Neural progenitor cell (in vitro differentiated cells): ENCODE measurements at regions not wholly inside any gene's neighbourhood (a gene's known extent, or its start where the extent isn't known, plus 50 kb on each side); places are given as distances from the start of the nearest gene placed in this dataset.

Source experiments
- DNase-seq: peaks from one replicate; pipeline ENCODE4 v3.0.0-alpha.2; 2016; ENCODE audit warnings: low spot score
- H2AFZ ChIP-seq: fragments of 200-600 bp; sonication (generic); replicated peaks from 2 replicates; pipeline ENCODE4 v1.6.1; 2016; ENCODE audit warnings: antibody characterized with exemption
- H3F3A ChIP-seq: fragments of 200-600 bp; sonication (generic); 2 replicates; pipeline ENCODE4 v1.6.1; 2016; ENCODE audit warnings: antibody characterized with exemption, low read depth
- H3K27ac ChIP-seq: fragments of 200-600 bp; sonication (generic); 2 replicates; pipeline ENCODE4 v1.5.1; 2016; ENCODE audit warnings: mild to moderate bottlenecking
- H3K27me3 ChIP-seq: fragments of 200-600 bp; sonication (generic); 2 replicates; pipeline ENCODE4 v1.6.1; 2016; ENCODE audit warnings: mild to moderate bottlenecking, moderate library complexity
- H3K36me3 ChIP-seq: fragments of 200-600 bp; sonication (generic); 2 replicates; pipeline ENCODE4 v1.5.1; 2016
- H3K4me1 ChIP-seq: fragments of 200-600 bp; sonication (generic); 2 replicates; pipeline ENCODE4 v1.6.1; 2016; ENCODE audit warnings: mixed run types
- H3K4me2 ChIP-seq: fragments of 200-600 bp; sonication (generic); 2 replicates; pipeline ENCODE4 v1.6.1; 2016
- H3K4me3 ChIP-seq: fragments of 200-600 bp; sonication (generic); 2 replicates; pipeline ENCODE4 v1.5.1; 2016
- H3K79me2 ChIP-seq: fragments of 200-600 bp; sonication (generic); 2 replicates; pipeline ENCODE4 v1.6.1; 2016; ENCODE audit warnings: low read depth
- H3K9ac ChIP-seq: fragments of 200-600 bp; sonication (generic); 2 replicates; pipeline ENCODE4 v1.6.1; 2016
- H3K9me3 ChIP-seq: fragments of 200-600 bp; sonication (generic); 2 replicates; pipeline ENCODE4 v1.5.1; 2016; ENCODE audit warnings: low read depth
- H4K20me1 ChIP-seq: fragments of 200-600 bp; sonication (generic); 2 replicates; pipeline ENCODE4 v1.6.1; 2016; ENCODE audit warnings: low read depth
- H3K27ac Mint-ChIP-seq: 3 replicates; pipeline ENCODE4 v1.8.0; 2021; ENCODE audit warnings: mixed read lengths
- H3K27me3 Mint-ChIP-seq: 2 replicates; pipeline ENCODE4 v1.8.0; 2022; ENCODE audit warnings: low read depth, mild to moderate bottlenecking, inconsistent platforms, moderate library complexity, mixed read lengths; ENCODE audit not compliant: insufficient read depth
- H3K36me3 Mint-ChIP-seq: 3 replicates; pipeline ENCODE4 v1.8.0; 2021; ENCODE audit warnings: mixed read lengths
- H3K4me1 Mint-ChIP-seq: 3 replicates; pipeline ENCODE4 v1.8.0; 2021; ENCODE audit warnings: mixed read lengths
- H3K4me3 Mint-ChIP-seq: 3 replicates; pipeline ENCODE4 v1.8.0; 2021; ENCODE audit warnings: mild to moderate bottlenecking, moderate library complexity, mixed read lengths
- H3K9me3 Mint-ChIP-seq: 3 replicates; pipeline ENCODE4 v1.8.0; 2020; ENCODE audit warnings: mixed read lengths
- CTCF ChIP-seq: fragments of 200-600 bp; sonication (generic); IDR thresholded peaks from 2 replicates; pipeline ENCODE4 v1.5.1; 2017; ENCODE audit warnings: antibody characterized with exemption, mild to moderate bottlenecking
- EZH2 ChIP-seq: fragments of 200-600 bp; sonication (generic); IDR thresholded peaks from 2 replicates; pipeline ENCODE4 v1.6.1; 2017; ENCODE audit warnings: antibody characterized with exemption, mild to moderate bottlenecking, moderate library complexity
- EZH2phosphoT487 ChIP-seq: fragments of 200-600 bp; sonication (generic); IDR thresholded peaks from 2 replicates; pipeline ENCODE4 v1.6.1; 2017; ENCODE audit warnings: antibody characterized with exemption

- H4K20me1 ChIP-seq = no peaks in the 10 kb centered on the region
- Mint-ChIP-seq H3K9me3 (peaks cover 2% of the 10 kb centered on the region), H3K27me3 (no peaks in the 10 kb centered on the region), H3K4me3 (no peak overlapping the region), H3K4me1 (no peaks in the 10 kb centered on the region), H3K27ac (no peak overlapping the region), H3K36me3 (no peaks in the 10 kb centered on the region)
- no peaks in the 10 kb centered on the region for H3K9me3 ChIP-seq
- no peak overlapping the region for H3K4me2 ChIP-seq
- no peak for DNase-seq
- H3K79me2 ChIP-seq = no peaks in the 10 kb centered on the region
- TF ChIP-seq EZH2 = no peak
- no peak for TF ChIP-seq EZH2phosphoT487
- no peak for TF ChIP-seq CTCF
- no peaks in the 10 kb centered on the region for H3K36me3 ChIP-seq
- H2AFZ ChIP-seq = no peak overlapping the region
- no peak overlapping the region for H3K27ac ChIP-seq
- H3K27me3 ChIP-seq = no peaks in the 10 kb centered on the region
- peaks cover 11% of the 10 kb centered on the region for H3K4me1 ChIP-seq
- H3K4me3 ChIP-seq = no peak overlapping the region
- H3K9ac ChIP-seq = no peak overlapping the region
- no peaks in the 10 kb centered on the region for H3F3A ChIP-seq
Observed at GRCh38 chr9:115359017-115359780, 241.2 kb upstream of the TNC start.

DNA sequence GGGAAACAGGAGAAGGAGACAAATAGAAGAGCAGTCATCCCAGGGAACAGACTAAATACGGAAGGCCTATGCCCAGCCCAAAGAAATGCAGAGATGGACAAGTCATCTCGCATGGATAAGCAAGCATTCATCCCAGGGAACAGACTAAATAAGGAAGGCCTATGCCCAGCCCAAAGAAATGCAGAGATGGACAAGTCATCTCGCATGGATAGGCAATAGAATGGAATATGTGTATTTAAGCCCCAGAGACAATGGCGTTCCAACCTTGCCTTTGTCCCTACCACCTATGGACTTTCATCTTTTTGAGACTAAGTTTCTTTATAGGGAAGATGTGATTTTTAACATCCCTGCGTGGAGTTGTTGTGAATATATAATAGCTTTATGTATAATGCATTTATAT lies 242.2 kb upstream of the TNC start:
- H3K27ac ChIP-seq = no peak overlapping the region
- H2AFZ ChIP-seq = no peak overlapping the region
- no peaks in the 10 kb centered on the region for H3K9me3 ChIP-seq
- no peaks in the 10 kb centered on the region for H3K79me2 ChIP-seq
- Mint-ChIP-seq H3K9me3 (peaks cover 2% of the 10 kb centered on the region), H3K27ac (no peak overlapping the region), H3K27me3 (no peaks in the 10 kb centered on the region), H3K4me1 (no peaks in the 10 kb centered on the region), H3K4me3 (no peak overlapping the region), H3K36me3 (no peaks in the 10 kb centered on the region)
- no peaks in the 10 kb centered on the region for H4K20me1 ChIP-seq
- no peaks in the 10 kb centered on the region for H3K36me3 ChIP-seq
- DNase-seq = peak; percentile 69
- H3K4me3 ChIP-seq = no peak overlapping the region
- no peaks in the 10 kb centered on the region for H3K27me3 ChIP-seq
- peaks cover 11% of the 10 kb centered on the region for H3K4me1 ChIP-seq
- no peak overlapping the region for H3K4me2 ChIP-seq
- TF ChIP-seq CTCF (no peak), EZH2 (no peak), EZH2phosphoT487 (no peak)
- no peaks in the 10 kb centered on the region for H3F3A ChIP-seq
- H3K9ac ChIP-seq = no peak overlapping the region

DNA sequence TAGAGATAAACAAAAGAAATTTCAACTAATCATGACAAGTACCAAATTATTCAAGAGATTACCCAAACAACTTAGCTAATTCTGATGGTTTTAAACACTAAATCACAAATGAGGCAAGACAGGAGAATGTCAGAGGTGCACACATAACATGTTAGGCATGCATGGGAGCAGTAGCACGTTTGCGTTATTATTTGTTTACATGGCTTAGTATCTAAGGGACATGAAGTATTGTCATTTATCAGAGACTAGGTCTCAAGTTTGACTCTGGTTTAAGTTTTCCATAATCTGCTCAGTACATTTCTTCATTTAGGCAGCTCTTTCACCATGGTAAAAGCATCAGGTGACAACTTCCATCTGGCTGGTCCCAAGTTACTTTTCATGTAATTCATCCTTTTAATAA lies 244.1 kb upstream of the TNC start:
- H3K27me3 Mint-ChIP-seq = no peaks in the 10 kb centered on the region
- no peak overlapping the region for H3K27ac ChIP-seq
- H3K4me3 ChIP-seq = no peak overlapping the region
- no peak for TF ChIP-seq EZH2
- TF ChIP-seq CTCF = no peak
- TF ChIP-seq EZH2phosphoT487 = no peak
- H3F3A ChIP-seq = no peaks in the 10 kb centered on the region
- no peaks in the 10 kb centered on the region for H3K36me3 Mint-ChIP-seq
- no peak overlapping the region for H3K27ac Mint-ChIP-seq
- H3K4me2 ChIP-seq = no peak overlapping the region
- H2AFZ ChIP-seq = no peak overlapping the region
- peaks cover 11% of the 10 kb centered on the region for H3K4me1 ChIP-seq
- H4K20me1 ChIP-seq = no peaks in the 10 kb centered on the region
- no peaks in the 10 kb centered on the region for H3K27me3 ChIP-seq
- H3K4me1 Mint-ChIP-seq = no peaks in the 10 kb centered on the region
- H3K9me3 ChIP-seq = no peaks in the 10 kb centered on the region
- no peak overlapping the region for H3K9ac ChIP-seq
- no peak overlapping the region for H3K4me3 Mint-ChIP-seq
- DNase-seq = no peak
- H3K9me3 Mint-ChIP-seq = no peaks in the 10 kb centered on the region
- no peaks in the 10 kb centered on the region for H3K36me3 ChIP-seq
- H3K79me2 ChIP-seq = no peaks in the 10 kb centered on the region
